Urothelium cell line (cell line): ENCODE measurements at regions not wholly inside any gene's neighbourhood (a gene's known extent, or its start where the extent isn't known, plus 50 kb on each side); places are given as distances from the start of the nearest gene placed in this dataset.

Experiments used
- DNase-seq: peaks from one replicate; pipeline ENCODE4 v3.0.0; 2011; ENCODE audit warnings: low spot score, mixed read lengths
- FAIRE-seq: peaks from 2 replicates; lab custom pipeline; 2011; peaks lifted over from hg19 to GRCh38; lab: Jason Lieb, UNC

- no peak for FAIRE-seq
Measured at GRCh38 chr13:88068316-88068715, 397.1 kb downstream of the SLITRK5 start.

DNA sequence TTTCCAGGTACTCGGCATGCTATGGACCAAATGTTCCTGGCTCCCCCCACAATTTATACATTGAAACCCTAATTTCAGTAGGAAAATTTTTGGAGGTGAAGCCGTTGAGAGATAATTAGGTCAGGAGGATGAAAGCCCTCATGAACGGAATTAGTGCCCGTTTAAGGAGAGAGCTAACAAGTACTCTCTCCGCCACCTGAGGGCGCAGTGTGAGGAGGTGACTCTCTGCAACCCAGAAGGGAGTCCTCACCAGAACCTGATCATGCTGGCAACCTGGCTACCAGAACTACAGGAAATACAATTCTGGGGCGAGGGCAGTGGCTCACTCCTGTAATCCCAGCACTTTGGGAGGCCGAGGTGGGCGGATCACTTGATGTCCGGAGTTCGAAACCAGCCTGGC is 397.8 kb downstream of the SLITRK5 start:
- FAIRE-seq, result no peak
- no peak for DNase-seq

More at GRCh38 chr13:88068316-88068715, 397.1 kb downstream of the SLITRK5 start:
- no peak for DNase-seq

- FAIRE-seq, result no peak
- no peak for DNase-seq
Measured at GRCh38 chr13:88071371-88071770, 400.2 kb downstream of the SLITRK5 start.

DNA sequence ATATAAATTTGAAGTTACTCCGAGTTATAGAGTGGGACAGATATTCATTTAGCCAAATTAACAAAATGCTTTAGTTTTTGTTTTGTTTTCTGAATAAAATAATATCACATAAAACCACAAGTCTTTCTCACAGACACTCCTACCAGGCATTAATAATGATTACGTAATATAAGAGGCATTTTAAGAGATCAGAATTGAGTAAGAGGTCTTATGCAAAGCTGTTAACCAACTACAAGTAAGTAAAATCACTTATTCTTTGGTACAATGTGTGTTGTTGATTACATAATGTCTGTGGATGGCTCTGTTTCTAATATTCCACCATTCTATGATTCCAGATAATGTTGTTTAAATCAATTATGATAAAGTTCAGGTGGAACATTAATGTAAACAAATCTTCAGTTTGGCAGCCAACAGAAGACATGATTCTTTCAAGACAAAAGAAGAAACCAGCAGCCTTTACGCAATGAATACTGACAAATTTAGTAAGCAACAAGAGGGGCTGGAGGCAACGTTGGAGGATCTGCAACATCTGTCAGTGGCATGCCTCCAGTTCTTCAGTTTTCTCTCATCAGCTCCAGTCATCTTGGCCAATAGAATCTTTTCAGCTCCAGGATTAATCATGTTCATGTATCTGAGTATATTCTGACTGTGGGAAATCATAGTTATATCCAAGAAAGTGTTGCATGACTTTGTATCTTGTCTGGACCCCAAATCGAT is 403.8 kb downstream of the SLITRK5 start:
- FAIRE-seq (no peak), DNase-seq (no peak)

- FAIRE-seq (no peak), DNase-seq (no peak)
Measured at GRCh38 chr13:88085036-88085435, 413.9 kb downstream of the SLITRK5 start.

GRCh38 chr13:88086577-88086976 is 415.4 kb downstream of the SLITRK5 start:
- no peak for DNase-seq

DNA sequence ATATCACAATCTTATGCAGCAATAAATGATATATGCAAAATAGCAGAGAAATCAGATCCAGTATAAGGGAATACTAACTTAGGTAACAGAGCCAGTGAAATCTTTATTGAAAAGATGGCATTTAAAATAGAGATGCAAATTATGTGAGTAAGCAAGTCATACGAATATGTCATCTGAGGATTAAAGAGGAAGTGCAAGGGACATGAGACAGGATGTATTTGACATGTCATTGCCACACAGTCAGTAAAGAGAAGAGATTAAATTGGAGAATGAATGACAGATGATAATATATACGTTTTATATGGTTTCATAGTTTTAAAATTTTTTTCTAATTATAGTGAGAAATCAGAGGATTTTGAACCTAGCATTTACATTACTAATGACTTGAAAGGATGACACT is 426.4 kb downstream of the SLITRK5 start:
- no peak for FAIRE-seq

More at GRCh38 chr13:88086577-88086976, 415.4 kb downstream of the SLITRK5 start:
- no peak for FAIRE-seq

DNA sequence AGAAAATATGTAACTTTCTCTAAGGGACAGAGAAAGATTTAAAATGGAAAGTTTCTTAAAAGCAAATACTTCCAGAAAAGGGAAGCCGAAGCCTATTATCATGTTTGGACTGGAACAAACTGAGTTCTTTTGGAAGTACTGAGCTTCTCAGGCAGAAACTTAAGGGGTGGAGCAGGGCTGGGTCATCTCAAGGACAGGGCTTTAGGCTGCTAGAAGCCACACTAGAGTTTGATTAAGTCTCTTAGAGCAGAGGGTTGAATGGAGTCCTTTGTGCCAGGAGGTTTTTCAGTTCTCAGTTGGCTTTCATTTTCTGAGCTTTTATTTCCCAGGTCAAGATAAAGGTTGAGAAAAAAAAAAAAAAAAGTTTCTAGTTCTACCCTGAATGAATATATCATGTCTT is 432.7 kb downstream of the SLITRK5 start:
- no peak for DNase-seq
- no peak for FAIRE-seq

More for the DNA sequence above, 426.4 kb downstream of the SLITRK5 start:
- no peak for DNase-seq

- no peak for DNase-seq
- FAIRE-seq, result no peak
Measured at GRCh38 chr13:88104576-88104975, 433.4 kb downstream of the SLITRK5 start.

DNA sequence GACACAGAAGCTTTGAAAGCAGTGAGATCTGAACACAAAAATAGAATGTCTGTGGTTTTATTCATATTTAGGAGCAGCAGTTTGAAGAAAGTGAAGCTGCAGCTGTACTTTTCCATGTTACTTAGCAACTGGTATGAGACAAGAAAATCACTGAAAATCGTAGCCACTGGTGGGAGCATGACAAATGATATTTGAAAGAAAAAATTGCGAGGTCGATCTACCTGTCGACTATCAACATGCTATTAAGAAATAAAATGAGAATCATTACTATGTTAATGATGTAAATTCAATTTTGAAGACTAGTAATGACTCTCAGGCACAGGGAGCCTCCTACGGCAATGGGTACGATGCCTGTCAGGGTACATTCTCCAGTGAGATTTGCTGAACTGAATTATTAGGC is 436.4 kb downstream of the SLITRK5 start:
- DNase-seq (no peak), FAIRE-seq (no peak)

- no peak for FAIRE-seq
Measured at GRCh38 chr13:88112526-88112925, 441.4 kb downstream of the SLITRK5 start.

DNA sequence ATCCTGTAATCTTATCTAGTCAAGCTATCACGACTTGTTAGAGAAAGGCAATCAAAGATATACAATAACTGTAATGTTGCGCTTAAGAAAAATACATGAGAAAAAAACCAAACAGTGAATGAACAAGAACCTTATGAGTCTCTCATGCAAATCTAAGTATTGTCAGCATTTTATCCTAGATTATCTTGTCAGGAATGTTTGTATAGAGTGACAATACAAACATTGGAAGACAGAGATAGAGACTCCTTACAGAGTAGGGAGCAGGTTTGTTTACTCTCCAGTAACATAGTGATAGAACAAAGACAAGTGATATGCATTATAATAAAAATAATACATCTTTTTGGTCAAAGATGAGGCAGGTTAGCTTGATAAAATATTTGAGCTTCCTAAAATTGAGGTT is 444.8 kb downstream of the SLITRK5 start:
- no peak for DNase-seq
- FAIRE-seq, result no peak

More at GRCh38 chr13:88112526-88112925, 441.4 kb downstream of the SLITRK5 start:
- no peak for DNase-seq

DNA sequence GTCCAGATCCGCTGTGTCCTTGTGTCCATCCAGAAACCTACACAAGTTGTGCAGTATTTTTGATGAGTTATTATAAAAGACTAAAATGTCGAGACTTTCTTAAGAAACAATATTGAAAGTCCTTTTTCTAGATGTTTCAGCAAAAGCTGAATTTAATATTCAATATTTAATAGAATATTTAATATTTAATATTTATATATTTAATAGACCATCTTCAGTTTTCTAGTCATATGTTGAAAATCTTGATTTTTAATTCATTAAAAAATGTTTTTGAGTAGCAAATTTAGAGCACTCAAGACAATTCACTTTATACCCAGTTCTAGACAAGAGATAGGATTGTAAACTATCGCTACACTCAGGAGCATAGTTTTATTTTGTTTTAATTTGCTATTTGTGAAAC is 447.8 kb downstream of the SLITRK5 start:
- no peak for FAIRE-seq
- DNase-seq, result no peak

- FAIRE-seq (no peak), DNase-seq (no peak)
Measured at GRCh38 chr13:88124142-88124541, 453.0 kb downstream of the SLITRK5 start.

DNA sequence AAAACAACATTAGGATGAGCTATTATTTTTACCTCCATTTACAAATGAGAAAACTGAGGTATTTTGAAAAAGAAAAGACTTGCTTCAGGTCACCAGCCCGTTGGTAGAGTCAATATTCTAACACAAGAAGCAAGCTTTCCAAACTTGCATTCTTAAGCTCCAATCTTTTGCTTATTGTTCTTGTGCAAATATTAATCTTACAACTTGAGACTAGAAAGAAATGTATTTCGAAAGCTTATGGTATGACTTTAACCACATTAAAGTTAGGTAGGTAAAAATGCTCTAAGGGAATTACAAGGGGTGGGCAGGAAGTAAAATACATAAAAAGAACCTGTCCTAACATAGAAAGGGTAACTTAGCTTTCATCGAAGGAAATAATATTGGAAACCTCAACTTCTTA is 453.9 kb downstream of the SLITRK5 start:
- DNase-seq (no peak), FAIRE-seq (no peak)

DNA sequence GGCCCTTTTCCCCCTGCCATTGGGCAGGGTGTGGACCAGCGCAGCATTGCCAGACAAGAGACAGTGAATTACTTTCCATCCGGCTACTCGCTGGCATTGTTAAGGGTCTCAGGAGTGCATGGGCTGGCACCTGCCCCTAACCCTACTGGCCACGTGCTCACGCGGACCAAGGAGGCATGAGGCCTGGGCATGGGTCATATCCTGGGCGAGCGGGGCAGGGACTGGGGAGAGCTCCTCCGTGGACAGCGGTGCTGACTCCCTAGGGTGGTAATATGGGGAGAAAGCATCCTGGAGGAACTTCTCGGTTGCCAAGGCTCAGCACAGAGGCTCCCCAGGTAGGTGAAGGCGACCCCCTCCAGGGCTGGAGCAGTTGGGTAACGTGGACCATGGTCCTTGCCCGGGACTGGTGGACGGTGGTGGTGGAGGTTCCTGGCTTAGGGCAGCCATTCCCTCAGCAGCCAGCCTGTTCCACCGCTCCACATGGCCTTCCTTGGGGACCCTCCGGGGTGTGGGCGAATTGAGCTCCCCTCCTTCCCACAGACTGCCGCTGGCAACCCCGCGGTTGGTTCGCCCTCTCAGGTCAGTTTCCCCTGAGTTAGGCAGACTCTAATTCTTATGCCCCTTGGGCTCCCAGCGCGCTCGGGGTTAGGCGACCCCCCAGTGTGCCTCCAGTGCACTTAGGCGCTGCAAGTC is 465.1 kb downstream of the SLITRK5 start:
- no peak for FAIRE-seq

DNA sequence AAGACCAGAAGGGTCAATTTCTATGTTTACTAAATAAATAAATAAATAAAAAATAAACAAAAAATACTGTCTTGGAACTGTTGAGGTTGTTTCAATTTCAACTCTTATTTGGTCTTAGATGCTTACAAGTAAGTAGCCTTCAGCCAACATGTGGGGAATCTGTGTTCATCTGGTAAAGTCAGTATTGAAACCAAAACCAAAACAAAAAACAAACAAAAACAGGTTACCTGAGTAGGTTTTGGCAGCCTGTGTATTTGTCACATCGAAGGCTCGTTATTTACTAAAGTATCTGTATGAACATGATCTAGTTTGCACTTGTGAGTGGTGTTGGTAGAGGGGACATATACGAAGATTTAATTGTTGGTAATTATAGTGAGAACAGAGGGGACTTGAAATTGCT is 471.5 kb downstream of the SLITRK5 start:
- FAIRE-seq, result no peak
- no peak for DNase-seq

More for the DNA sequence above, 465.1 kb downstream of the SLITRK5 start:
- DNase-seq, result no peak

DNA sequence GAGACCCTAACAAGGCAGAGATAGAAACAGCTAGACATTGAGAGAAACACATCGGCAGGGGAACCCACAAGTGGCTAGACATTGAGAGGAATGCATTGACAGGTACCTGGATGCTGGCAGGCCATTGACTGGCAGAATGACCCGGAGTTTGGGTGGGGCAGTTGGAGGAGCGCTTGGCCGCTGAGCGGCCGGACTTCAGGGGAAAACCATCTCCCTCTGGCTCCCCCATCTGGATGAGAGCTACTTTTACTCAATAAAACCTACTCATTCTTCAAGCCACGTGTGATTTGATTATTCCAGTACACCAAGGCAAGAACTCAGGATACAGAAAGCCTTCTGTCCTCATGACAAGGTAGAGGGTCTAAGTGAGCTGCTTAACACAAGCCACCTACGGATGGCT is 473.4 kb downstream of the SLITRK5 start:
- no peak for DNase-seq
- FAIRE-seq, result no peak

DNA sequence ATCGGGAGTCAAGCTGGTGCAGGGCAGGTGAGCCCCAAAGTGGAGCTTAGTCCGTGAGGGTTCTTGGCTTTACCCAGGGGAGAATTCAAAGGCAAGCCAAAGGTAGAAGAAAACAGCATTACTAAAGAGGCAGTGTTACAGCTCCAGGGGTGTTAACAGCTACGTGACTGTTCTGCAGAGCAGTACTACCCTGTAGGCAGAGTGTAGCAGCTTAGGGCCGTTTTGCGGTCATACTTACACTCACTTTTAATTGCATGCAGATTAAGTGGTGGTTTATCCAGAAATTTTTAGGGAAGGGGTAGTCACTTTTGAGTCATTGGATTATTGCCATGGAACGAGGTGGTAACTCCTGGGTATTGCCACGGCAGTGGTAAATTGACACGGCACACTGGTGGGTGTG is 482.2 kb downstream of the SLITRK5 start:
- DNase-seq, result no peak
- FAIRE-seq, result no peak

GRCh38 chr13:88154001-88154400 is 482.8 kb downstream of the SLITRK5 start:
- FAIRE-seq, result no peak
- no peak for DNase-seq

DNA sequence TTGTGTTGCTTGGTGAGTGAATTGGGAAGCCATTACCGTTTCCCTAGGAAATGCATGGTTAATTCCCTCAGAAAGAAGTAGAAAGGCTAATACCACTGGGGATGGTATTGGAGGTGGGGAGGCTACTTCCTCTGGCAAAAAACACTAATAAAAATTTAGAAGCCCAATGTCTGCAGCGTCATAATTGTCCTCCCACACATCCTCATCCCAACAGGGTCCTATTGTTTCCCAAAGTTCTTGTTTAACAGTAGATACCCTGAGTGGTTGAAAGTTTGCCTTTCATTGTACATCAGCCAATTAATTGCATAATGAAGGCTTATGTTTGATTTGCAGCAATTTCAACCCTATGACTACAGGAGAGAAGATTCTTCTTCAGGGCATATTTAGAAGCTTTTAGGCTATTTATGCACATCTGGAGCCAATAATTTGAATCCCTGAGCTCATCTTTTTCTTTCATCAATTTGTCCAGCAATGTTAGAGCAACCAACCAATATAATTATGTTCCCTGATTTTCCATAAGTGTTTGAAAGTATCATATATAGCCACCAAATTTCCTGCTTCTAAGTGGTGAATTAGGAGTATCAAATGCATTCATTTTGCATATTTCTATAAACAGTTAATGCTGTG is 491.0 kb downstream of the SLITRK5 start:
- no peak for FAIRE-seq
- DNase-seq, result no peak

- FAIRE-seq (no peak), DNase-seq (no peak)
Measured at GRCh38 chr13:88176231-88176630, 505.1 kb downstream of the SLITRK5 start.
